ENCODE measurements at regions not wholly inside any gene's neighbourhood (a gene's known extent, or its start where the extent isn't known, plus 50 kb on each side); places are given as distances from the start of the nearest gene placed in this dataset.
"Not testable (repeated sequence)": the region's sequence is repeated elsewhere in the genome, so short reads cannot be mapped to it uniquely, and the experiment has no call there.

DNA sequence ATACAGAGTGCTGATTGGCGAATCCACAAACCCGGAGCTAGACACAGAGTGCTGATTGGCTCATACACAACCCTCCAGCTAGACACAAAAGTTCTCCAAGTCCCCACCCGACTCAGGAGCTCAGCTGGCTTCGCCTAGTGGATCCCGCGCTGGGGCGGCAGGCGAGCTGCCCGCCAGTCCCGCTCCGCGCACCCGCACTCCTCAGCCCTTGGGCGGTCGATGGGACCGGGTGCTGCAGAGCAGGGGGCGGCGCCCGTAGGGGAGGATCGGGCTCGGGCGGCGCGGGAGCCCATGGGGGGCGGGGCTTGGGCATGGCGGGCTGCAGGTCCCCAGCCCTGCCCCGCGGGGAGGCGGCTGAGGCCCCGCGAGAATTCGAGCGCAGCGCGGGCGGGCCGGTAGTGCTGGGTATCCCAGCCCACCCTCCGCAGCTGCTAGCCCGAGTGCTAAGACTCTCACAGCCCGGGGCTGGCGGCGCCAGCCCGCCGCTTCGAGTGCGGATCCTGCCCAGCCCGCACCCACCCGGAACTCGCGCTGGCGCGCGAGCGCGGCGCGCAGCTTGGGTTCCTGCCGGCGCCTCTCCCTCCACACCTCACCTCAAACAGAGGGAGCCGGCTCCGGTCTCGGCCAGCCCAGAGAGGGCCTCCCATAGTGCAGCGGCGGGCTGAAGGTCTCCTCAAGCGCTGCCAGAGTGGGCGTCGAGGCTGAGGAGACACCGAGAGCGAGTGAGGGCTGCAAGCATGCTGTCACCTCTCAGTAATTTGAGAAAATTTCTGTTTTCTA, 75.5 kb upstream of the ATP5MC3 start:
- Histone ChIP-seq H3K27ac (ENCODE audit: low read depth, low read length, poor library complexity, severe bottlenecking) (no peak overlapping the region), H3K27me3 (replicated peaks; ENCODE audit: insufficient read depth, low read depth, low read length, poor library complexity) (no peaks in the 10 kb centered on the region), H3K4me3 (ENCODE audit: low read depth, low read length, poor library complexity, severe bottlenecking) (no peak overlapping the region), H3K4me1 (ENCODE audit: insufficient read depth, low read length, poor library complexity, severe bottlenecking) (no peaks in the 10 kb centered on the region), H3K9me3 (ENCODE audit: low read depth, low read length, poor library complexity, severe bottlenecking) (no peaks in the 10 kb centered on the region), H3K36me3 (ENCODE audit: insufficient read depth, low read length, poor library complexity, severe bottlenecking) (no peaks in the 10 kb centered on the region)
- TF ChIP-seq, protein P1, sequence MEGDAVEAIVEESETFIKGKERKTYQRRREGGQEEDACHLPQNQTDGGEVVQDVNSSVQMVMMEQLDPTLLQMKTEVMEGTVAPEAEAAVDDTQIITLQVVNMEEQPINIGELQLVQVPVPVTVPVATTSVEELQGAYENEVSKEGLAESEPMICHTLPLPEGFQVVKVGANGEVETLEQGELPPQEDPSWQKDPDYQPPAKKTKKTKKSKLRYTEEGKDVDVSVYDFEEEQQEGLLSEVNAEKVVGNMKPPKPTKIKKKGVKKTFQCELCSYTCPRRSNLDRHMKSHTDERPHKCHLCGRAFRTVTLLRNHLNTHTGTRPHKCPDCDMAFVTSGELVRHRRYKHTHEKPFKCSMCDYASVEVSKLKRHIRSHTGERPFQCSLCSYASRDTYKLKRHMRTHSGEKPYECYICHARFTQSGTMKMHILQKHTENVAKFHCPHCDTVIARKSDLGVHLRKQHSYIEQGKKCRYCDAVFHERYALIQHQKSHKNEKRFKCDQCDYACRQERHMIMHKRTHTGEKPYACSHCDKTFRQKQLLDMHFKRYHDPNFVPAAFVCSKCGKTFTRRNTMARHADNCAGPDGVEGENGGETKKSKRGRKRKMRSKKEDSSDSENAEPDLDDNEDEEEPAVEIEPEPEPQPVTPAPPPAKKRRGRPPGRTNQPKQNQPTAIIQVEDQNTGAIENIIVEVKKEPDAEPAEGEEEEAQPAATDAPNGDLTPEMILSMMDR (conservative IDR thresholded peaks at IDR 0.05; ENCODE audit: low read depth, low read length) = no peak
- no peak for TF ChIP-seq EZH2 (IDR thresholded peaks at IDR 0.05; ENCODE audit: borderline replicate concordance, low read depth, low read length, poor library complexity, severe bottlenecking)
- DNase-seq (ENCODE audit: low spot score) = no peak
- ChIA-PET POLR2A (ENCODE audit: low non-redundant PET) (no interaction called here), CTCF (no interaction called here)
- intact Hi-C loops (cut with micrococcal nuclease; ENCODE audit: unreplicated experiment) = no loop called here
- no TSS peak for BruUV-seq (replicated peaks)

DNA sequence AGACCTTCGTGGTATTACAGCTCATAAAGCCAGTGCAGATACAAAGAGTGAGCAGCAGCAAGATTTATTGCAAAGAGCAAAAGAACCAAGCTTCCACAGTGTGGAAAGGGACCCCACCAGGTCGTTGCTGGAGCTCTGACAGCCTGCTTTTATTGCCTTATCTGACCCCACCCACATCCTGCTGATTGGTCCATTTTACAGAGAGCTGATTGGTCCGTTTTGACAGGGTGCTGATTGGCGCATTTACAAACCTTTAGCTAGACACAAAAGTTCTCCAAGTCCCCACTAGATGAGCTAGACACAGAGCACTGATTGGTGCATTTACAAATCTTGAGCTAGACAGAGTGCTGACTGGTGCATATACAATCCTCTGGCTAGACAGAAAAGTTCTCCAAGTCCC, 74.9 kb upstream of the ATP5MC3 start:
- H3K36me3 ChIP-seq (ENCODE audit: insufficient read depth, low read length, poor library complexity, severe bottlenecking); H3K4me1 ChIP-seq (ENCODE audit: insufficient read depth, low read length, poor library complexity, severe bottlenecking); CTCF ChIA-PET; intact Hi-C loops (cut with micrococcal nuclease; ENCODE audit: unreplicated experiment); H3K27me3 ChIP-seq (replicated peaks; ENCODE audit: insufficient read depth, low read depth, low read length, poor library complexity); POLR2A ChIA-PET (ENCODE audit: low non-redundant PET); H3K4me3 ChIP-seq (ENCODE audit: low read depth, low read length, poor library complexity, severe bottlenecking); BruUV-seq (replicated peaks); H3K27ac ChIP-seq (ENCODE audit: low read depth, low read length, poor library complexity, severe bottlenecking); H3K9me3 ChIP-seq (ENCODE audit: low read depth, low read length, poor library complexity, severe bottlenecking); DNase-seq (ENCODE audit: low spot score): not testable (repeated sequence)

DNA sequence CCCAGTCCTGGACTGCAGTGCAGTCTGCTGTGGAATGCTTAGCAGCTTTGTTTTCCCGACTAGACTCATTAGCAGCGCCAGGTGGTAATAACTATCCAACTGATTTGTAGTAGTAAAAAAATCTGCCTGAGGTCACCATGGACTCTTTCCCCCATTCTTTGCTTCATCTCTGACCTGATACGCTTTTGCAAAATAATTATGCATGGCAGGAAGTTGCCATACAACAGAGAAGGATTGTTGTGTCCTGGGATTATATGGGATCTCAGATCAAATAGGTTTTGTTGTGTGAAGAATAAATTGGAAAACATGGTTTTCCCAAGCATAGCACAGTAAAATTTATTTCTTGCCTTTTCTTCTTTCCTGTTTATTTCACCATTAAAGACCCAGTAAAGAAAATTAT, 72.4 kb upstream of the ATP5MC3 start:
- intact Hi-C loops (cut with micrococcal nuclease; ENCODE audit: unreplicated experiment) = loop anchor here (5.0 kb wide), 2 partner anchors 833 to 1398 kb away; no protein-coding TSS in a partner anchor
- Histone ChIP-seq H3K36me3 (ENCODE audit: insufficient read depth, low read length, poor library complexity, severe bottlenecking) (no peaks in the 10 kb centered on the region), H3K27me3 (replicated peaks; ENCODE audit: insufficient read depth, low read depth, low read length, poor library complexity) (no peaks in the 10 kb centered on the region), H3K4me3 (ENCODE audit: low read depth, low read length, poor library complexity, severe bottlenecking) (no peak overlapping the region), H3K27ac (ENCODE audit: low read depth, low read length, poor library complexity, severe bottlenecking) (no peak overlapping the region), H3K4me1 (ENCODE audit: insufficient read depth, low read length, poor library complexity, severe bottlenecking) (no peaks in the 10 kb centered on the region), H3K9me3 (ENCODE audit: low read depth, low read length, poor library complexity, severe bottlenecking) (no peaks in the 10 kb centered on the region)
- POLR2A ChIA-PET (ENCODE audit: low non-redundant PET) = no interaction called here
- no TSS peak for BruUV-seq (replicated peaks)
- CTCF ChIA-PET = no interaction called here
- no peak for DNase-seq (ENCODE audit: low spot score)
- no peak for TF ChIP-seq EZH2 (IDR thresholded peaks at IDR 0.05; ENCODE audit: borderline replicate concordance, low read depth, low read length, poor library complexity, severe bottlenecking)
- TF ChIP-seq, protein P1 (conservative IDR thresholded peaks at IDR 0.05; ENCODE audit: low read depth, low read length) = no peak

Measured in A673 (cell line).